PFSK-1 (cell line): ENCODE measurements at regions not wholly inside any gene's neighbourhood (a gene's known extent, or its start where the extent isn't known, plus 50 kb on each side); places are given as distances from the start of the nearest gene placed in this dataset.

Source experiments
- POLR2AphosphoS5 ChIP-seq: IDR thresholded peaks from 2 replicates; pipeline ENCODE4 v1.6.1; 2012; ENCODE audit warnings: low read depth, mild to moderate bottlenecking, control low read depth, low read length, moderate library complexity
- SIN3A ChIP-seq: IDR thresholded peaks from 2 replicates; pipeline ENCODE4 v1.6.1; 2012; ENCODE audit warnings: mild to moderate bottlenecking, low read length, moderate library complexity, borderline replicate concordance; ENCODE audit not compliant: insufficient read depth
- TAF1 ChIP-seq: IDR thresholded peaks from 2 replicates; pipeline ENCODE4 v1.6.1; 2012; ENCODE audit warnings: low read length, control low read depth, borderline replicate concordance; ENCODE audit not compliant: insufficient read depth
- TF ChIP-seq, protein P1 (sequence below), 2 experiments: IDR thresholded peaks; 2 replicates each; pipeline versions ENCODE4 v1.6.1 to v1.8.0; 2011 to 2012; ENCODE audit warnings: low read depth in 2 of 2, low read length in 2 of 2, control low read depth in 1 of 2, inconsistent platforms in 1 of 2, mild to moderate bottlenecking in 1 of 2, moderate library complexity in 1 of 2; ENCODE audit not compliant: insufficient read depth in 1 of 2

DNA sequence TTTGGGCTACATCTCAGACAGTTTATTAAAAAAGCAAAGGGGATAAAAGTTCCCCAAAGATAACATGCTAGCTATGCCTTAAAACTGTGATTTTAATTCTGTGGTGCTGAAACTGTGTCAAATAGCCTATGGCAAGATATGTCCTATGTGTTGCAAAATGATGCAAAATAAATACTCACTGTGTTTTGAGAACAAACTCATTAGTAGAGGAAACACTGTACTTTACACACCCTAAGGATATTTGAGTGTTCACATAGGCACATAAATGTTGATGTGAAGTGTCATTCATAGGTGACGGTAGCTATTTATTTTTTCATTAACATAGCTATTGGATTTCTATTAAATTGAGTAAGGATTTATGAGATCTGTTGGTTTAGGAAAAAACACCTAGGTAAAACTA, 351.9 kb downstream of the FAT4 start:
- TF ChIP-seq TAF1 (no peak), POLR2AphosphoS5 (no peak), SIN3A (no peak)
- TF ChIP-seq, protein P1, sequence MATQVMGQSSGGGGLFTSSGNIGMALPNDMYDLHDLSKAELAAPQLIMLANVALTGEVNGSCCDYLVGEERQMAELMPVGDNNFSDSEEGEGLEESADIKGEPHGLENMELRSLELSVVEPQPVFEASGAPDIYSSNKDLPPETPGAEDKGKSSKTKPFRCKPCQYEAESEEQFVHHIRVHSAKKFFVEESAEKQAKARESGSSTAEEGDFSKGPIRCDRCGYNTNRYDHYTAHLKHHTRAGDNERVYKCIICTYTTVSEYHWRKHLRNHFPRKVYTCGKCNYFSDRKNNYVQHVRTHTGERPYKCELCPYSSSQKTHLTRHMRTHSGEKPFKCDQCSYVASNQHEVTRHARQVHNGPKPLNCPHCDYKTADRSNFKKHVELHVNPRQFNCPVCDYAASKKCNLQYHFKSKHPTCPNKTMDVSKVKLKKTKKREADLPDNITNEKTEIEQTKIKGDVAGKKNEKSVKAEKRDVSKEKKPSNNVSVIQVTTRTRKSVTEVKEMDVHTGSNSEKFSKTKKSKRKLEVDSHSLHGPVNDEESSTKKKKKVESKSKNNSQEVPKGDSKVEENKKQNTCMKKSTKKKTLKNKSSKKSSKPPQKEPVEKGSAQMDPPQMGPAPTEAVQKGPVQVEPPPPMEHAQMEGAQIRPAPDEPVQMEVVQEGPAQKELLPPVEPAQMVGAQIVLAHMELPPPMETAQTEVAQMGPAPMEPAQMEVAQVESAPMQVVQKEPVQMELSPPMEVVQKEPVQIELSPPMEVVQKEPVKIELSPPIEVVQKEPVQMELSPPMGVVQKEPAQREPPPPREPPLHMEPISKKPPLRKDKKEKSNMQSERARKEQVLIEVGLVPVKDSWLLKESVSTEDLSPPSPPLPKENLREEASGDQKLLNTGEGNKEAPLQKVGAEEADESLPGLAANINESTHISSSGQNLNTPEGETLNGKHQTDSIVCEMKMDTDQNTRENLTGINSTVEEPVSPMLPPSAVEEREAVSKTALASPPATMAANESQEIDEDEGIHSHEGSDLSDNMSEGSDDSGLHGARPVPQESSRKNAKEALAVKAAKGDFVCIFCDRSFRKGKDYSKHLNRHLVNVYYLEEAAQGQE (IDR thresholded peaks at IDR 0.05; ENCODE audit: insufficient read depth in 1 of 2, low read depth in 2 of 2, low read length in 2 of 2) = no peak
